B cell (primary cell): ENCODE measurements at regions not wholly inside any gene's neighbourhood (a gene's known extent, or its start where the extent isn't known, plus 50 kb on each side); places are given as distances from the start of the nearest gene placed in this dataset.

Experiments used
- ATAC-seq: fragments of 200-7000 bp; cut with Tn5 transposase; one replicate; pipeline ENCODE4 v1.10.0; 2021; ENCODE audit warnings: low read depth, mild to moderate bottlenecking, moderate number of reproducible peaks, moderate library complexity
- CTCF ChIA-PET: fragments of 350-600 bp; sonication (Branson Sonifier 250); formaldehyde crosslinking; loops from one replicate; lab custom pipeline; 2021; ENCODE audit warnings: antibody characterized with exemption, inconsistent platforms; lab: Charles Lee
- POLR2A ChIA-PET: fragments of 350-600 bp; sonication (Branson Sonifier 250); formaldehyde crosslinking; loops from one replicate; lab custom pipeline; 2021; ENCODE audit warnings: antibody characterized with exemption; lab: Charles Lee
- DNase-seq: peaks from one replicate; pipeline ENCODE4 v3.0.0; 2013
- H2AFZ ChIP-seq: 2 replicates; pipeline ENCODE4 v1.6.1; 2012; ENCODE audit warnings: mild to moderate bottlenecking, low read depth, low read length; ENCODE audit not compliant: insufficient read depth, poor library complexity, severe bottlenecking
- H3K27ac ChIP-seq, 2 donors: 1 replicate in 1 of 2; 2 replicates in 1 of 2; pipeline ENCODE4 v1.5.1; 2012 to 2013; ENCODE audit warnings: low read length in 2 of 2, mild to moderate bottlenecking in 2 of 2, moderate library complexity in 1 of 2
- H3K27me3 ChIP-seq, 4 experiments: fragments of 200-600 bp in 1 of 4; sonication (generic) in 1 of 4; replicated peaks in 1 of 4; 1 replicate in 2 of 4; 2 replicates in 2 of 4; pipeline versions ENCODE4 v1.6.1 to v1.7.0; 2013 to 2016; ENCODE audit warnings: low read length in 3 of 4, mild to moderate bottlenecking in 2 of 4, mixed read lengths in 1 of 4, moderate library complexity in 1 of 4; ENCODE audit not compliant: insufficient read depth in 4 of 4, control insufficient read depth in 3 of 4; ENCODE audit errors: control extremely low read depth in 1 of 4
- H3K36me3 ChIP-seq, 2 experiments: replicated peaks in 1 of 2; 1 replicate in 1 of 2; 2 replicates in 1 of 2; pipeline versions ENCODE4 v1.6.1 to v1.7.1; 2013; ENCODE audit warnings: low read length in 1 of 2; ENCODE audit not compliant: insufficient read depth in 2 of 2, control insufficient read depth in 1 of 2; ENCODE audit errors: control extremely low read depth in 1 of 2, extremely low read depth in 1 of 2
- H3K4me1 ChIP-seq, 2 donors: fragments of 200-600 bp in 1 of 2; sonication (generic) in 1 of 2; 1 replicate in 1 of 2; 2 replicates in 1 of 2; pipeline versions ENCODE4 v1.5.1 to v1.6.1; 2013 to 2017; ENCODE audit warnings: low read length in 2 of 2; ENCODE audit not compliant: control insufficient read depth in 2 of 2, insufficient read depth in 2 of 2
- H3K4me2 ChIP-seq: replicated peaks from 2 replicates; pipeline ENCODE3; 2012; ENCODE audit warnings: mild to moderate bottlenecking, low read depth, low read length; ENCODE audit not compliant: poor library complexity, severe bottlenecking
- H3K4me3 ChIP-seq, 5 experiments: fragments of 200-600 bp in 1 of 5; sonication (generic) in 1 of 5; 1 replicate in 3 of 5; 2 replicates in 2 of 5; pipeline versions ENCODE4 v1.5.1 to v1.7.0; 2011 to 2016; ENCODE audit warnings: low read length in 4 of 5, mild to moderate bottlenecking in 4 of 5, low read depth in 2 of 5, control low read depth in 1 of 5, moderate library complexity in 1 of 5; ENCODE audit not compliant: insufficient read depth in 1 of 5; ENCODE audit errors: control extremely low read depth in 1 of 5, extremely low read depth in 1 of 5
- H3K79me2 ChIP-seq: fragments of 200-600 bp; sonication (generic); one replicate; pipeline ENCODE4 v1.6.0; 2016; ENCODE audit warnings: low read length; ENCODE audit not compliant: control insufficient read depth, insufficient read depth
- H3K9ac ChIP-seq: fragments of 200-600 bp; sonication (generic); 2 replicates; pipeline ENCODE4 v1.6.1; 2017; ENCODE audit warnings: mild to moderate bottlenecking, low read length, moderate library complexity
- H3K9me3 ChIP-seq, 3 donors: one replicate each; pipeline versions ENCODE4 v1.6.1 to v1.7.1; 2013; ENCODE audit warnings: low read length in 2 of 3; ENCODE audit not compliant: control insufficient read depth in 2 of 3, insufficient read depth in 1 of 3; ENCODE audit errors: control extremely low read depth in 1 of 3
- H4K20me1 ChIP-seq: 2 replicates; pipeline ENCODE4 v1.6.0; 2012; ENCODE audit warnings: mild to moderate bottlenecking, low read length; ENCODE audit not compliant: insufficient read depth, control insufficient read depth, poor library complexity, severe bottlenecking
- H3K27ac Mint-ChIP-seq: one replicate; pipeline ENCODE4 v1.8.0; 2021; ENCODE audit warnings: mixed read lengths
- H3K27me3 Mint-ChIP-seq: one replicate; pipeline ENCODE4 v1.8.0; 2021; ENCODE audit warnings: mixed read lengths
- H3K4me1 Mint-ChIP-seq: one replicate; pipeline ENCODE4 v1.8.0; 2021; ENCODE audit warnings: mixed read lengths
- H3K4me3 Mint-ChIP-seq: one replicate; pipeline ENCODE4 v1.8.0; 2021; ENCODE audit warnings: mixed read lengths
- H3K9me3 Mint-ChIP-seq: one replicate; pipeline ENCODE4 v1.8.0; 2022; ENCODE audit warnings: mixed read lengths; ENCODE audit not compliant: insufficient read depth
- CTCF ChIP-seq: fragments of 200-600 bp; IDR thresholded peaks from one replicate; pipeline ENCODE4 v1.8.0; 2022; ENCODE audit warnings: antibody characterized with exemption, mild to moderate bottlenecking
- EZH2 ChIP-seq: IDR thresholded peaks from 2 replicates; pipeline ENCODE4 v1.6.1; 2012; ENCODE audit warnings: borderline replicate concordance, low read depth, mild to moderate bottlenecking, moderate library complexity, low read length; ENCODE audit not compliant: insufficient read depth, poor library complexity, severe bottlenecking
- WGBS: methylation state at CpG from one replicate; pipeline ENCODE4 v1.1.5; 2013; ENCODE audit warnings: missing lambda C conversion rate; ENCODE audit not compliant: insufficient coverage; 5-methylcytosine and 5-hydroxymethylcytosine counted together
- intact Hi-C: fragments of 100-400 bp; cut with micrococcal nuclease; formaldehyde crosslinking; loops from one replicate; pipeline ENCODE4 v1.10.0; 2022

DNA sequence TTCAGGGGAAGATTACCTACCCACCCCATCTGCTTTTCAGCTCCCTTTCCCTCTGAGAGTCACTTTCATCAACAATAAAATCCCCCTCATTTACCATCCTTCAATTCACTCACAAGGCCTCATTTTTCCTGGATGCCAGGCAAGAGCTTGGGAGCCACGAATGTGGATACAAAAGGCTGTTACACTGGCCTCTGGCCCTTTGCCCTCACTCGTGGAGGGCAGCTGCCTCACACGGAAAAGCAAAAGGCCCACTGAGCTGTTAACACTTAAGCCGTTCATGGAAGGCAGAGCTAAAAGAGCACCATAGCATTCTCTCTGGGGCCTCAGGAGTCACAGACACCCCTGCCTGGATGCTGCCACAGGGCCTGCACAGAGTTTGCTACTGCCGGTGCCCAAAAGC, 102.4 kb upstream of the TUSC7 start:
- POLR2A ChIA-PET: no interaction called here
- Mint-ChIP-seq H3K27ac (no peak overlapping the region), H3K4me3 (no peak overlapping the region), H3K9me3 (no peaks in the 10 kb centered on the region), H3K27me3 (no peaks in the 10 kb centered on the region), H3K4me1 (no peaks in the 10 kb centered on the region)
- DNase-seq (no peak), ATAC-seq (no peak)
- no peak for TF ChIP-seq CTCF
- TF ChIP-seq EZH2: no peak
- Histone ChIP-seq H4K20me1 (no peaks in the 10 kb centered on the region), H3K9me3 (peaks cover 0 to 5% (median 0%) of the 10 kb centered on the region in 3 donors), H3K36me3 (no peaks in the 10 kb centered on the region), H3K79me2 (no peaks in the 10 kb centered on the region), H3K4me1 (no peaks in the 10 kb centered on the region), H3K4me3 (no peak overlapping the region), H3K9ac (no peak overlapping the region), H3K4me2 (no peak overlapping the region), H3K27ac (no peak overlapping the region), H2AFZ (no peak overlapping the region), H3K27me3 (no peaks in the 10 kb centered on the region)
- intact Hi-C loops: no loop called here
- 90% methylated on average over 5 of the region's 5 CpGs for WGBS
- CTCF ChIA-PET: no interaction called here

DNA sequence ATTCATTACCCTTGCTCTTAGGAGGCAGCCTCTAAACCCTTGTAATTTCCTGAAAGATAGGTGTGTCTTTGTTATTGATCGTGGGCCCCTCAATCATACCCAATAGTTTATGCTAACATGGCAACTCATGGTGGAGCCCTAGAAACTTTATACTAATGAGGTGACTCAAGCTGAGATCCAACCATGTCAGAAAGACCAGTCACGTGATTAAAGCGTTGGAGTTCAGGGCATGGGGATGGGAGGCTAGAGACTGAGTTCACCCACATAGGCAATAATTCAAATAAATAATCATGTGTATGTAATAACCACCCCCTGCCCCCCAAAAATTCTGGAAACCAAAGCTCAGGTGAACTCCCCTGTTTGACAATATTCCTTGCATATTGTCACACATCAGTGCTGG, 99.5 kb upstream of the TUSC7 start:
- no peak overlapping the region for H3K9ac ChIP-seq
- H3K4me1 Mint-ChIP-seq: no peaks in the 10 kb centered on the region

More for the DNA sequence above, 99.5 kb upstream of the TUSC7 start:
- TF ChIP-seq EZH2 (no peak), CTCF (no peak)
- H3K27me3 ChIP-seq: no peaks in the 10 kb centered on the region
- no peaks in the 10 kb centered on the region for H3K79me2 ChIP-seq
- no peak for DNase-seq
- no peaks in the 10 kb centered on the region for H3K9me3 Mint-ChIP-seq
- no peak overlapping the region for H3K27ac ChIP-seq
- H2AFZ ChIP-seq: no peak overlapping the region
- no peak overlapping the region for H3K4me2 ChIP-seq
- no peaks in the 10 kb centered on the region for H3K36me3 ChIP-seq
- H3K27me3 Mint-ChIP-seq: no peaks in the 10 kb centered on the region
- no peaks in the 10 kb centered on the region for H3K4me1 ChIP-seq
- H3K4me3 ChIP-seq: no peak overlapping the region
- WGBS: no CpG with 5 or more reads among the region's 3 CpGs
- H4K20me1 ChIP-seq: no peaks in the 10 kb centered on the region
- no peak overlapping the region for H3K27ac Mint-ChIP-seq
- POLR2A ChIA-PET: no interaction called here
- no peak overlapping the region for H3K4me3 Mint-ChIP-seq
- CTCF ChIA-PET: no interaction called here
- ATAC-seq: no peak
- H3K9me3 ChIP-seq: peaks cover 0 to 5% (median 0%) of the 10 kb centered on the region in 3 donors
- intact Hi-C loops: no loop called here
